NCI-H128 (cell line): ENCODE measurements at regions not wholly inside any gene's neighbourhood (a gene's known extent, or its start where the extent isn't known, plus 50 kb on each side); places are given as distances from the start of the nearest gene placed in this dataset.

Source experiments
- DNase-seq: peaks from one replicate; lab custom pipeline; 2025; ENCODE audit not compliant: unreplicated experiment; lab: John Stamatoyannopoulos, UW

DNA sequence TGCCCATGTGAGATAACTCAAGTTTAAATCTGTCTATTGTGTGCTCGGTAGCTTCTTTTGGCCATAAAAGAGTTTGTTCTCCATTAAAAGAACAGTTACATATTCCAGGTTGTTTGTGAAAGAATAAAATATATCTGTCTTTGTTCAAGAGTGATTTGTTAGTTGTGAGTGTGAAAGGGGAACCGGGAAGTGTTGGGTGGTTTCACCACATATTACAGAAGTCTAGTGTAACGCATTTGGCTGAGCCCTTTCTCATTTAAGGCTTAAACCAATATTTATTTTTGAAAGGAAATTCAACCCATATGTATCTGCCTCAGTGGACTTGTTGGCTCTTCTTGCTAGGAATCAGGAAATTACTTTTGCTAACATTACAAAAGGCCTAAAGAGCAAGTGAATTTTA, 54.1 kb upstream of the DMRTA1 start:
- no peak for DNase-seq

DNA sequence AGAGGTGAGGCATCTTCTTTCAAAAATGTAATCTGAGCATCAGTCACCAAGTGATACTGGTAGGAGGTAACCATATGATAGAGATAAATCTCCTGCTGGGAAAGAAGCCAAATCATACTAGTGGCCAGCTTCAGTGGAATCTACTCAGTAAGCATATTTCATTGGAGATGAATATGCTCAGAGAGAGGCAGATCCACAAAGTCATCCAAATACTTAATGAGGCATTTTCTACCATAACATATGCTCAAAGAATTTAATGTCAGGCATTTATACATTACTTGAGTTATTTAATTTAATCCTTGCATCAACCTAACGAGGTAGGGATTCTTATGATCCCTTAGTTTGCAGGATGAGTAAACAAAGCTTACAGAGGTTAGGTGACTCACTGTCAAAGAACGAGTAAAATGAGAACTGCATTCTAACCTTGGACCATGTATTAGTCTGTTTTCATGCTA, 50.9 kb upstream of the DMRTA1 start:
- no peak for DNase-seq
